ENCODE measurements at regions not wholly inside any gene's neighbourhood (a gene's known extent, or its start where the extent isn't known, plus 50 kb on each side); places are given as distances from the start of the nearest gene placed in this dataset.

GRCh38 chr7:22875470-22875869 lies 52.8 kb upstream of the TOMM7 start:
- TF ChIP-seq, protein P1, sequence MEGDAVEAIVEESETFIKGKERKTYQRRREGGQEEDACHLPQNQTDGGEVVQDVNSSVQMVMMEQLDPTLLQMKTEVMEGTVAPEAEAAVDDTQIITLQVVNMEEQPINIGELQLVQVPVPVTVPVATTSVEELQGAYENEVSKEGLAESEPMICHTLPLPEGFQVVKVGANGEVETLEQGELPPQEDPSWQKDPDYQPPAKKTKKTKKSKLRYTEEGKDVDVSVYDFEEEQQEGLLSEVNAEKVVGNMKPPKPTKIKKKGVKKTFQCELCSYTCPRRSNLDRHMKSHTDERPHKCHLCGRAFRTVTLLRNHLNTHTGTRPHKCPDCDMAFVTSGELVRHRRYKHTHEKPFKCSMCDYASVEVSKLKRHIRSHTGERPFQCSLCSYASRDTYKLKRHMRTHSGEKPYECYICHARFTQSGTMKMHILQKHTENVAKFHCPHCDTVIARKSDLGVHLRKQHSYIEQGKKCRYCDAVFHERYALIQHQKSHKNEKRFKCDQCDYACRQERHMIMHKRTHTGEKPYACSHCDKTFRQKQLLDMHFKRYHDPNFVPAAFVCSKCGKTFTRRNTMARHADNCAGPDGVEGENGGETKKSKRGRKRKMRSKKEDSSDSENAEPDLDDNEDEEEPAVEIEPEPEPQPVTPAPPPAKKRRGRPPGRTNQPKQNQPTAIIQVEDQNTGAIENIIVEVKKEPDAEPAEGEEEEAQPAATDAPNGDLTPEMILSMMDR (IDR thresholded peaks at IDR 0.05; ENCODE audit: insufficient read depth, low read length, poor library complexity, severe bottlenecking), result no peak
- DNase-seq (ENCODE audit: extremely low read depth, insufficient read length), result no peak
- H3K4me3 ChIP-seq (replicated peaks; ENCODE audit: low read depth, low read length), result no peak overlapping the region
- H3K27me3 ChIP-seq (replicated peaks; ENCODE audit: control insufficient read depth, insufficient read depth, low read length), result no peaks in the 10 kb centered on the region
- H3K36me3 ChIP-seq (ENCODE audit: control insufficient read depth, insufficient read depth, low read length), result no peaks in the 10 kb centered on the region

- TF ChIP-seq, protein P1 (IDR thresholded peaks at IDR 0.05; ENCODE audit: insufficient read depth, low read length, poor library complexity, severe bottlenecking), result no peak
- Histone ChIP-seq H3K4me3 (replicated peaks; ENCODE audit: low read depth, low read length) (no peak overlapping the region), H3K36me3 (ENCODE audit: control insufficient read depth, insufficient read depth, low read length) (no peaks in the 10 kb centered on the region), H3K27me3 (replicated peaks; ENCODE audit: control insufficient read depth, insufficient read depth, low read length) (no peaks in the 10 kb centered on the region)
- no peak for DNase-seq (ENCODE audit: extremely low read depth, insufficient read length)
These were observed 52.3 kb upstream of the TOMM7 start for GRCh38 chr7:22874904-22875303.

Measured in GM06990 (cell line).